SJCRH30 (cell line): ENCODE measurements at regions not wholly inside any gene's neighbourhood (a gene's known extent, or its start where the extent isn't known, plus 50 kb on each side); places are given as distances from the start of the nearest gene placed in this dataset.

Experiments used
- DNase-seq, 2 experiments: peaks; one replicate each; pipeline ENCODE4 v3.0.0-alpha.2; 2015 to 2020
- H3K27ac ChIP-seq: fragments of 250-450 bp; sonication (Bioruptor Pico); 2 replicates; pipeline ENCODE4 v1.5.1; 2020; ENCODE audit warnings: mild to moderate bottlenecking, moderate library complexity
- H3K27me3 ChIP-seq: fragments of 250-450 bp; sonication (Bioruptor Pico); 2 replicates; pipeline ENCODE4 v1.5.1; 2020; ENCODE audit warnings: mild to moderate bottlenecking, moderate library complexity
- H3K36me3 ChIP-seq: fragments of 250-450 bp; sonication (Bioruptor Pico); 2 replicates; pipeline ENCODE4 v1.5.1; 2020; ENCODE audit warnings: mild to moderate bottlenecking, moderate library complexity
- H3K4me1 ChIP-seq: fragments of 250-450 bp; sonication (Bioruptor Pico); 2 replicates; pipeline ENCODE4 v1.5.1; 2020; ENCODE audit warnings: mild to moderate bottlenecking, moderate library complexity
- H3K4me3 ChIP-seq: fragments of 250-450 bp; sonication (Bioruptor Pico); 2 replicates; pipeline ENCODE4 v1.5.1; 2020; ENCODE audit warnings: mild to moderate bottlenecking, moderate library complexity
- H3K9me3 ChIP-seq: fragments of 250-450 bp; sonication (Bioruptor Pico); replicated peaks from 2 replicates; pipeline ENCODE4 v1.5.1; 2020; ENCODE audit warnings: mild to moderate bottlenecking, moderate library complexity

DNA sequence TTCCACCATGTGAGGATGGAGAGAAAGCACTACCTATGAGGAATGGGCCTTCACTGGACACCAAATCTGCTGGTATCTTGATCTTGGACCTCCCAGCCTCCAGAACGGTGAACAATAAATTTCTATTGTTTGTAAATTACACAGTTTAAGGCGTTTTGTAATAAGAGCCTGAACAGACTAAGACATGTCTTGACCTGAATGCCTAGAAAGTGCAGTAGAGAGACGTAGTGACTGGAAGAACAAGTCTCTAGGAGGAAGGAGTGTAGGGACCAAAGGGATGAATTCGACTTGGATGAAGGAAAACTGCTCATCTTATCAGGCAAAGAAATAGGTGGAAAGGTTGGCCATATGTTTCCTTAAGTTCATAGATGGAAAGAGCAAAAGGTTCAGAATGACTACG, 309.8 kb upstream of the RGMB start:
- Histone ChIP-seq H3K9me3 (no peaks in the 10 kb centered on the region), H3K4me1 (no peaks in the 10 kb centered on the region), H3K36me3 (no peaks in the 10 kb centered on the region), H3K27me3 (no peaks in the 10 kb centered on the region), H3K27ac (no peak overlapping the region), H3K4me3 (no peak overlapping the region)
- DNase-seq, result no peak

DNA sequence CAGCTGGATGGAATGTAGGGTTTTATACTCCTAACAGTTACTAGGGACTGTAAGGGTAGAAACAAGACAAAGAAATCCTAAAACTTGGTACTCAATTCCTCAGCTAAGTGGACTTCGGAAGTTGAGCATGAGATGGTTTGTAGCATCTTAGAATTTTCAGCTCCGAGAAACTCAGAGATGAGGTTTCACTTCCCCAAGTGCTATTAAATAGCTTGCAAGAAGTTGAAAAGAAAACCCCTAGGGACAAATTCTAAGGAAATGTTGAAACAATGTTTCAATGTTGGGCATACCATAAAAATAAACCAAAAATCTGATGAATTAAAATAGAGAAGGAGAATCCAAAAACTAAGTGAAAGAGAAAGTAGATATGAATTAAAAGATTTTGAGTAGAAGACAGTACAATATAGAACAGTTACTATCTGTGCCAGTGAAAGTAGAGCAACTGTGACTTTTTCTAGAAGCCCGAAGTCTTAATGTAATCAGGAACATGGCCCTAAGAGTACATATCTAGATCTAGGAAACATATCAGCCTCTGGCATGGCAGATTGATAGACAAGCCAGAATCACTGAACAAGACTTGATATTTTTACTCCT, 308.6 kb upstream of the RGMB start:
- no peak for DNase-seq
- H3K4me1 ChIP-seq, result no peaks in the 10 kb centered on the region

DNA sequence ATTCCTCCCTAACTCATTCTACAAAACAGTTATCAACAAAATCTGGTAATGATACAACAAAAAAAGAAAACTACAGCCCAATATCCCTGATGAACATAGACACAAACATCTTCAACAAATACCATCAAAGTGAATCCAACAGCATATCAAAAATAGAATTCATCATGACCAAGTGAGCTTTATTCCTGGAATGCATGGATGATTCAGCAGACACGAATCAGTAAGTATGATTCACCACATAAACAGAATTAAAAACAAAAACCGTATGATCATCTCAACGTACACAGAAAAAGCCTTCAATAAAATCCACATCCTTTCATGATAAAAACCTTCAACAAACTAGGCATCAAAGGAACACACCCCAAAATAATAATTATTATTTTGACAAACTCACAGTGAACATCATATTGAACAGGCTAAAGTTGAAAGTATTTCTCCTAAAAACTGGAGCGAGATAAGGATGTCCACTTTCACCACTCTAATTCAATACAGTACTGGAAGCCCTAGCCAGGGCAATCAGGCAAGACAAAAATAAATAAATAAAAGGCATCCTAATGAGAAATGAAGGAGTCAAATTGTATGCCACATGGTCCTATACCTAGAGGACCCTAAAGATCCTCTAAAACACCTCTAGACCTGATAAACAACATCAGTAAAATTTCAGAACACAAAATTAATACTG, 305.1 kb upstream of the RGMB start:
- H3K27ac ChIP-seq, result no peak overlapping the region
- peaks cover 7% of the 10 kb centered on the region; the same call in 1 of the 2 replicates for H3K4me1 ChIP-seq
- DNase-seq, result no peak
- H3K27me3 ChIP-seq, result no peaks in the 10 kb centered on the region
- H3K9me3 ChIP-seq, result no peaks in the 10 kb centered on the region
- no peak overlapping the region for H3K4me3 ChIP-seq
- no peaks in the 10 kb centered on the region for H3K36me3 ChIP-seq

More for the DNA sequence above, 308.6 kb upstream of the RGMB start:
- H3K9me3 ChIP-seq, result no peaks in the 10 kb centered on the region
- no peaks in the 10 kb centered on the region for H3K36me3 ChIP-seq
- no peaks in the 10 kb centered on the region for H3K27me3 ChIP-seq
- H3K27ac ChIP-seq, result no peak overlapping the region
- H3K4me3 ChIP-seq, result no peak overlapping the region

DNA sequence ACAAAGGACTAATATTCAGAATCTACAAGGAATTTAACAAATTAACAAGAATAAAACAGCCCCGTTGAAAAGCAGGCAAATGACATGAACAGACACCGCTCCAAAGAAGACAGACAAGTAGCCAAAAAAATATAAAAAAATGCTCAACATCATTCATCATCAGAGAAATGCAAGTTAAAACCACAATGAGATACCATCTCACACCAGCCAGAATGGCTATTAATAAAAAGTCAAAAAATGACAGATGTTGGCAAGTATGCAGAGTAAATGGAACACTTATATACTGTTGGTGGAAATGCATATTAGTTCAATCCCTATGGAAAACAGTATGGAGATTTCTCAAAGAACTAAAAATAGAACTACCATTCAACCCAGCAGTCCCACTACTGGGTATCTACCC, 302.7 kb upstream of the RGMB start:
- no peaks in the 10 kb centered on the region for H3K27me3 ChIP-seq
- peaks cover 17% of the 10 kb centered on the region for H3K4me1 ChIP-seq
- DNase-seq, result no peak
- no peaks in the 10 kb centered on the region for H3K36me3 ChIP-seq
- H3K9me3 ChIP-seq, result no peaks in the 10 kb centered on the region
- H3K4me3 ChIP-seq, result no peak overlapping the region
- H3K27ac ChIP-seq, result no peak overlapping the region

DNA sequence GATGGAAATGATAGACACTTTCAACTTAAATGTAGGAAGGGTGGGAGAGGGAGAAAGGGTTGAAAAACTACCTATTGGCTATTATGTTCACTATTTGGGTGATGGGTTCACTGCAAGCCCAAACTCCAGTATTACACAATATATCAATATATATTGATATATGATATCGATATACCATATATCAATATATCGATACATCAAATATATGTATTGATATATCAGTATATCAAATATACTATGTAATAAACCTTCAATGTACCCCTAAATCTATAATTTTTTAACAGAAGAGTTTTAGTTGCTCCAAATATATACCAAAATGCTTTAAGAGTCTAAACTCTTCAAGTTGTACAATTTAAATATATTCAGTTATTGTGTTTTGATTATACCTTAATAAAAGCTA, 302.0 kb upstream of the RGMB start:
- no peaks in the 10 kb centered on the region for H3K36me3 ChIP-seq
- H3K4me3 ChIP-seq, result no peak overlapping the region
- no peaks in the 10 kb centered on the region for H3K9me3 ChIP-seq
- no peaks in the 10 kb centered on the region for H3K27me3 ChIP-seq
- peaks cover 17% of the 10 kb centered on the region for H3K4me1 ChIP-seq
- H3K27ac ChIP-seq, result no peak overlapping the region
- DNase-seq, result no peak

DNA sequence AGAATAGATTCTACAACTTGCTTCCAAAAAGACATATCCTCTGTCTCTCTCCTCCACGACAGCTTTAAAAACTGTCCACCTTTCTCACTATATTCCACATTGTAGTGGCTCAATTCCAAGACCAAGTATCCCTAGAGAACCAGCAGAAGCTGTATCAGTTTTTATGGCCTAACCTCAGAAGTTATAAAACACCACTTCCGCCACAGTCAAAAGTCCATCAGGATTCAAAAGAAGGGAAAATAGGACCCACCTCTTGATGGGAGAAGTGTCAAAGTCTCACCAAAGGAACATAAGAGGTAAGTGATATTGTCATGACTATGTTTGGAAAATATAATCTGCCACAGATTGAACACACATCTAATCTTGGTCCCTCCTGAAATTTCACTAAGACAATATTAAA, 299.2 kb upstream of the RGMB start:
- Histone ChIP-seq H3K9me3 (no peaks in the 10 kb centered on the region), H3K4me3 (no peak overlapping the region), H3K4me1 (peaks cover 17% of the 10 kb centered on the region), H3K36me3 (no peaks in the 10 kb centered on the region), H3K27ac (no peak overlapping the region), H3K27me3 (no peaks in the 10 kb centered on the region)
- no peak for DNase-seq

DNA sequence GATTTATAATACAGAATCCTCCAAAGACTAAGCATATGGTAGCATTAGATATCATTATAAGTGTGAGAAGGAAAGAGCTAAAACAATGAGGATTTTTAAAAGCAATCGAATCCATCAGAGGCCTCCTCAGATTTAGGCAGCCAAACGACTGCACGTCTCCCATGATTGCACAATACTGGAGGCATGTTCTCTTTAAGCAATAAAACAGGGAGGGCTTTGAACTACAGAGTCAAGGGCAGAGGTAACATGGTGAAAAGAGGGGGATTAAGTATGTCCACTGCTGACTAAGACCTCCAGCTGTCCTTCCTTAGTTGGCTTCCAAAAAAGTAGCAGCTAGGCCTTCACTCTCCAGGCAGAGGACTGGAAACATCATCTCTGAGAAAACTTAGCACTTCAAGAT, 298.7 kb upstream of the RGMB start:
- Histone ChIP-seq H3K27me3 (no peaks in the 10 kb centered on the region), H3K27ac (no peak overlapping the region), H3K4me1 (peaks cover 17% of the 10 kb centered on the region), H3K9me3 (no peaks in the 10 kb centered on the region), H3K36me3 (no peaks in the 10 kb centered on the region), H3K4me3 (no peak overlapping the region)
- peak in 1 of 2 experiments; percentile 29 for DNase-seq

DNA sequence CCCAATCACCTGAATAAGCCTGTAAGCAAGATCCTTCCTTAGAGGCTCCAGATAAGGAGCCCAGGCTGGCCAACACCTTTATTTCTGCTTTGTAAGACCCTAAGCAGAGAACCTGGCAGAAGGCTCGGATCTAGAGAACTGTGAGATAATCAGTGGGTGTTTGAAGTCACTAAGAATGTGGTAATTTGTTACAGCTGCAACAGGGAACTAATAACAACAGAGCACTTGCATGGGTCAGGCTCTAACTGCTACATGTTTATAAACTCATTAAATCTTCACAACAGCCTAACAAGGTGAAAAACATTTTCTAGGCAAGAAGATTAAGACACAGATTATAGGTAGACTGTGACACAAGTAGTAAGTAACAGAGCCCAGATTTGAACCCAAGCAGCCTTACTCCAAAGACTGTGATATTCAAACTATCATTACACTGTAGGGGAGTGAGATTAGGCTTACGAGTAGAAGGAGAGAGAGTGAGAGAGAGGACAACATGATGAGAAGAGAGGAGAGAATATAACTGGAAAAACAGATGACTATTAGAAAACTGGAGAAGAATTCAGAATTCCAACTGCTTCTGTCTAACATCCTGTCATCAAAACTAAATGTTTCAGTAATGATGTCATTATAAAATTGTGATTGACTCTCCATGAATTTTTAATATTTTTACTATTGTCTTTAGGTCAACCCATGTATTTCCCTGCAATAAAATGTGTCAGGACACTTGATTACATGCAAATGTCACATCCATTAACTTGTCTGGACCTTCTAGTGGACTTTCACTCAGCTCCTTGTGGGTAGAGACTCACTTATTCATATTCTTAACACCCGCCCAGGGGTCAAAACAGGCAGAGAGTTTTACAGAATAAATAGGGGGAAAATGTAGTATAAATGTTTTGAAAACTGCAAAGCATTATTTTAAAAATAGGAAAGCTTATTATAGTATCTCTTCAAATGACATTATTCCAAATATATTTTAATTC, 290.9 kb upstream of the RGMB start:
- no peaks in the 10 kb centered on the region for H3K9me3 ChIP-seq
- H3K27ac ChIP-seq, result no peak overlapping the region
- no peak for DNase-seq
- H3K27me3 ChIP-seq, result no peaks in the 10 kb centered on the region
- no peak overlapping the region for H3K4me3 ChIP-seq
- H3K4me1 ChIP-seq, result no peaks in the 10 kb centered on the region; the same call in 1 of the 2 replicates
- H3K36me3 ChIP-seq, result no peaks in the 10 kb centered on the region

DNA sequence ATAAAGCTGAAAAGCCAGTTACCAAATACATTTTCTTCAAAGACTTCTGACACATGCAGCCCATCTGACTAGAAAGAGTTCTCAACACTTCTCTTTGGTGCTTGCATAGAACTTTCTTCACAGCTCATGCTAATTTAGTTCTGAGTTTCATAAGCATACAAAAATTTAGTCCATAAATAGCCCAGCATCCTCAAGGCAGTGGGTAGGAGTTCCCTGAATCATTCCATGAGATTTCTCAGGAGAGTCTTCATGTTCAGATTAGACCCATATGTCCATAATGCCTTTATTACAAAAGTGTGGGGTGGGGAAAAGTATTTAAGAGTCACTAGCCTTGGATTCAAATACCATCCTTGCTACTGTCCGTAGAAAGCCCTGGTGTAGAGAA, 290.2 kb upstream of the RGMB start:
- H3K27ac ChIP-seq, result no peak overlapping the region
- DNase-seq, result no peak

DNA sequence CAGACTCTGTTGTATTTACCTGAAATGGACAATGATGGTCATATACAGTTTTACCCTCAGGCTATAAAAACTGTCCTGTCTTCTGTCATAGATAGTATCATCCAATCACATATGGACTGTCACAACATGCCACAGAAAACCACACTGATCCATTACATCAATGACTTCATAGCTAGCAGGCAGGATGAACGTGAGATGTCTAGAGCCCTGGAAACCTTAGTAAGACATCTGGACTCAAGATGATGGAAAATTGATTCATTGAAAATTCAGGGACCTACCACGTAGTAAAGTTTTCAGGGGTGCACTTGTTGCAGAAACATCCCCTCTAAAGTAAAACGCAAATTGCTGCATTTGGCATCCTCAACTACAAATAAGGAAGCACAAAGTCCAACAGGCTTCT, 284.4 kb upstream of the RGMB start:
- Histone ChIP-seq H3K27ac (no peak overlapping the region), H3K27me3 (no peaks in the 10 kb centered on the region), H3K4me1 (no peaks in the 10 kb centered on the region; the same call in 1 of the 2 replicates), H3K36me3 (no peaks in the 10 kb centered on the region), H3K9me3 (peaks cover 6% of the 10 kb centered on the region; the same call in 1 of the 2 replicates), H3K4me3 (no peak overlapping the region)
- DNase-seq, result no peak

More for the DNA sequence above, 290.2 kb upstream of the RGMB start:
- Histone ChIP-seq H3K9me3 (peaks cover 5% of the 10 kb centered on the region; the same call in 1 of the 2 replicates), H3K36me3 (no peaks in the 10 kb centered on the region), H3K4me3 (no peak overlapping the region), H3K27me3 (no peaks in the 10 kb centered on the region), H3K4me1 (no peaks in the 10 kb centered on the region; the same call in 1 of the 2 replicates)

DNA sequence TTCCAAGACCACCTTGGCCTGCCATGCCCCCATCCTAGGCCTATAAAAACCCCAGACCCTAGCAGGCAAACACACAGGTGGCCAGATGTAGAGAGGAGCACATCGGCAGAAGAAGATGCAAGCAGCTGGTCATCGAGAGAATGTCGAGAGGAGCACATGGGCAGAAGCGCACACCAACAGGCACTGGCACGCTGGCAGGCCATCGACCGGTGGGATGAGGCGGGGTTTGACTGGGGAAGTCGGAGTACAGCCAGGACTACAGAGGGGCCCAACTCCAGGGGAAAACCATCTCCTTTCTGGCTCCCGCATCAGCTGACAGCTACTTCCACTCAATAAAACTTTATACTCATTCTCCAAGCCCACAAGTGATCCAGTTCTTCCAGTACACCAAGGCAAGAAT, 283.1 kb upstream of the RGMB start:
- DNase-seq, result no peak
- H3K36me3 ChIP-seq, result no peaks in the 10 kb centered on the region
- H3K27ac ChIP-seq, result no peak overlapping the region
- peaks cover 6% of the 10 kb centered on the region; the same call in 1 of the 2 replicates for H3K9me3 ChIP-seq
- no peaks in the 10 kb centered on the region; the same call in 1 of the 2 replicates for H3K4me1 ChIP-seq
- no peaks in the 10 kb centered on the region for H3K27me3 ChIP-seq
- H3K4me3 ChIP-seq, result no peak overlapping the region

DNA sequence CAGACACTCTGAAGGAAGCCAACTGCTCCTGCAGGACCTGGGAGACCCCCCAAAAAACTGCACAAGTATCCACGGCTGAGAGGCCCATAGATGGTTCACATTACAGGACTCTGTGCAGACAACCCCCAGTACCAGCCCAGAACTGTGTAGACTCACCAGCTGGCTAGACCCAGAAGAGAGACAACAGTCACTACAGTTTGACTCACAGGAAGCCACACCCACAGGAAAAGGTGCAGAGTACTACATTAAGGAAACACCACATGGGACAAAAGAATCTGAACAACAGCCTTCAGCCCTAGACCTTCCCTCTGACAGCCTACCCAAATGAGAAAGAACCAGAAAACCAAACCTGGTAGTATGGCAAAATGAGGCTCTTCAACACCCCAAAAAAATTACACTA, 281.2 kb upstream of the RGMB start:
- no peaks in the 10 kb centered on the region for H3K27me3 ChIP-seq
- peaks cover 6% of the 10 kb centered on the region; the same call in 1 of the 2 replicates for H3K9me3 ChIP-seq
- no peak for DNase-seq
- no peak overlapping the region for H3K4me3 ChIP-seq
- no peaks in the 10 kb centered on the region for H3K36me3 ChIP-seq
- H3K4me1 ChIP-seq, result peaks cover 2% of the 10 kb centered on the region
- H3K27ac ChIP-seq, result no peak overlapping the region

DNA sequence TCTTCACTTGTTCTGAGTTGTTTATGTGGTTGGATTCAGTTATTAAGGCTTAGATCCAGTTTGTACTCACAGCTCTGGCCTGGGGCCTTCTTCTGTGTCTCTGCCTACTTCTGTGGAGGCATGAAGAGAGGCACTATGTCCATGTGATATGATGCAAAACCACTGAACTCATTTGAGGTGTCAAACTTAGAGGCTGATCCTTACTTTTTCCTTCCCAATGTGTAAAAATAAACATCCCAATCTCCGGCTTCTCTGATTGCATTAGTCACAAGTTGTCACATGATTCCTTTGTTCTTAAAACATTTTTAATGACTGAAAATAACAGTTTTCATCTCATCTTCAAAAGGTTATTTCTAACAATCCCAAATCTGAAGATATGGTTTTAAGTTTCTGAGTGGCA, 276.0 kb upstream of the RGMB start:
- DNase-seq, result peak in 1 of 2 experiments; percentile 44
- Histone ChIP-seq H3K36me3 (no peaks in the 10 kb centered on the region), H3K4me3 (no peak overlapping the region), H3K27me3 (no peaks in the 10 kb centered on the region), H3K9me3 (no peaks in the 10 kb centered on the region), H3K27ac (peak overlapping the region; percentile 27; the same call in 1 of the 2 replicates), H3K4me1 (peaks cover 14% of the 10 kb centered on the region)

DNA sequence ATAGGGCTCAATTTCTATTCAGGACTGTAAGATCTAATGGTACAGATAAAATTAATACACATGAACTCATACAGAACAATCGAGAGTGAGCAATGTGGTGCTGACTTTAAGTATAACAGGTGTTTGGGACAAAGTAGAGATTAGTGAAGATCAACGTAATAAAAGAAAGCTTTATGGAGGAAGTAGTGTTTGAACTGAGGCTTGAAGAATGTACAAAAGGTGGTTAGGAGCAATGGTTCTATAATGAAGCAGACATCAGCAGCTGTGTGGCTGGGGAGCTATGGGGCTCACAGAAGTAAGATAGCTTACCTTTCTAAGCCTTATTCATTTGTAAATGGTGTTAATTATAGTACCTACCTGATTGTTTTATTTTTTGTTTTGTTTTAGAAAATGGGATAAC, 275.4 kb upstream of the RGMB start:
- H3K4me3 ChIP-seq, result no peak overlapping the region
- H3K4me1 ChIP-seq, result peaks cover 14% of the 10 kb centered on the region
- no peaks in the 10 kb centered on the region for H3K27me3 ChIP-seq
- H3K27ac ChIP-seq, result peak overlapping the region; percentile 27; the same call in 1 of the 2 replicates
- H3K36me3 ChIP-seq, result no peaks in the 10 kb centered on the region
- peak in 1 of 2 experiments; percentile 58 for DNase-seq
- no peaks in the 10 kb centered on the region for H3K9me3 ChIP-seq

DNA sequence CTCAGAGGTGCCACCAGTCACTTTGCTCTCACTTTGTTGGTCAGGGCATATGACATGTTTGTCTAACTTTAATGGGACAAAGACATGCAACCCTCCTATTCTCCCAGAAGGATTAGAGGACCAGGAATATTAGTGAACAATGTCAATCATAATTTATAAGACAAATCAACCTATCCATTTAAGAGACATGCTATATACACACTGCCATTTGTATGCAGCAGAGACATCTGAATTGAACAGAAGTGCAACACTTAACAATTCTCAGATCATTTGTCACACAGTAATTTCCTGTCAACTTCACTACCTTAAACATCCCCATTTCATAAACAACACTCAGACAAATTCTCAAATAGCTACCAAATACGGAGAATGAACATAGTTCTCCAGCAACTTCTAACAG, 273.6 kb upstream of the RGMB start:
- no peak overlapping the region for H3K4me3 ChIP-seq
- H3K9me3 ChIP-seq, result no peaks in the 10 kb centered on the region
- H3K27ac ChIP-seq, result no peak overlapping the region
- H3K36me3 ChIP-seq, result no peaks in the 10 kb centered on the region
- H3K27me3 ChIP-seq, result no peaks in the 10 kb centered on the region
- peaks cover 14% of the 10 kb centered on the region for H3K4me1 ChIP-seq
- DNase-seq, result no peak
